ENCODE measurements at regions not wholly inside any gene's neighbourhood (a gene's known extent, or its start where the extent isn't known, plus 50 kb on each side); places are given as distances from the start of the nearest gene placed in this dataset.

DNA sequence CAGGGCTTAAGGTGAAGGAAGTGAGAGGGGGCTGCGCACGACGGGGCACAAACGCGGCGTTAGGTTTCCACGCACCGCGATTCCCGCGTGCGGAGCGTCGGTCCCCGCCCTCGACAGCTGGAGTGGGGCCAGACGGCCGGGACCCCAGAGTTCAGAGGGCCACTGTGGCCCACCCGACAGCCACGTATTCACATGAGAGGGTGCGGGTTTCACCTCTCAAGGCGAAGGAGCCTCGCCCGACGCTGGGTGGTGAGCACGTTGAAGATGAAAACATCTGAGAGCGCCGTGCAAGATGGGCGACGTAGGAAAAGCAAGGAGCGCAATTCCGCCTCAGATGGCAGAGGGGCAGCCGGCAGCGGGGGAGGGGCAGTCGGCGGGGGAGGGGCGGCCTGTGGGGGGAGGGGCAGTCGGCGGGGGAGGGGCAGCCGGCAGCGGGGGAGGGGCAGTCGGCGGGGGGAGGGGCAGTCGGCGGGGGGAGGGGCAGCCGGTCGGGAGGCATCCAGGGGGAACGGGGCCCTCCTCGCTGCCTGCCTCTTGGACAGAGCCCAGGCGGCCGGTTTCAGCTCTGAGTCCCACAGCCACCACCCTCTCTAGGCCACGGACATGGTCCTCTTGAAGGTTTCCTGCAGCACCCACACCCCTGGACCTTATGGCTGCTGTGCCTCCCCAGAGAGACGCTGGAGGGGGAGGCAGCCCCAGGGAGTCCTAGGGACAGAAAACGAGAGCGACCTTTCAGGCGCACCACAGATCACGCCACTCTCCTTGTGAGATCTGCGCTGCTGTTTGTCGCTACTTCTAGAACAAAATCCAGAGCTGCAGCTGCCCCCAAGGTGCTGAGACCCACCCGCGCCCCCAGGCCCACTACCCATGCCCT, 113.7 kb downstream of the DLL1 start:
- DNase-seq, result no peak

- no peak for DNase-seq
Observed at GRCh38 chr6:170176136-170176897, 114.6 kb downstream of the DLL1 start.

DNA sequence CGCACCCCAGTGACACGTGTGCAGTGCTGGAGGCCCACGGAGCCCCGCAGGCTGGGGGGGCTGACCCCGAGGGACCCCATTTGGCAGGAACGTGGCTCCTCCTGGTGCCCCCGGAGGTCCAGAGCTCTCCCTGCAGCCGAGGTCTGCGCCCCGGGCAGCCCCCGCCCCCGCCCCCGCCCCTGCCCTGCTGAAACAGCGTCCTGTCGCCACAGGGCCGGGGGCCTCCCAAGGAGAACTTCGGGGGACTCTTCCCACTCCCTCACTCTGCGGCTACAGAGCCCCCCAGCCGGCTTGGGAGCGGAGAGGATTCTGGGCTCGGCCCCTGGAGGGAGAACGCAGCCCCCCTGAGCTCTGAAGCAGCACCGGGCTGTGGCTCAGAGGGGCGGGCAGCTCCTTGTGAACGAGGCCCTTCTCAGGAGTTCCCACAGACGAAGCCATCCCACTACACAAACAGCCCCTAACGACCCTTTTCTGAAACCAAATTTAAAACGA, 115.2 kb downstream of the DLL1 start:
- DNase-seq, result no peak

DNA sequence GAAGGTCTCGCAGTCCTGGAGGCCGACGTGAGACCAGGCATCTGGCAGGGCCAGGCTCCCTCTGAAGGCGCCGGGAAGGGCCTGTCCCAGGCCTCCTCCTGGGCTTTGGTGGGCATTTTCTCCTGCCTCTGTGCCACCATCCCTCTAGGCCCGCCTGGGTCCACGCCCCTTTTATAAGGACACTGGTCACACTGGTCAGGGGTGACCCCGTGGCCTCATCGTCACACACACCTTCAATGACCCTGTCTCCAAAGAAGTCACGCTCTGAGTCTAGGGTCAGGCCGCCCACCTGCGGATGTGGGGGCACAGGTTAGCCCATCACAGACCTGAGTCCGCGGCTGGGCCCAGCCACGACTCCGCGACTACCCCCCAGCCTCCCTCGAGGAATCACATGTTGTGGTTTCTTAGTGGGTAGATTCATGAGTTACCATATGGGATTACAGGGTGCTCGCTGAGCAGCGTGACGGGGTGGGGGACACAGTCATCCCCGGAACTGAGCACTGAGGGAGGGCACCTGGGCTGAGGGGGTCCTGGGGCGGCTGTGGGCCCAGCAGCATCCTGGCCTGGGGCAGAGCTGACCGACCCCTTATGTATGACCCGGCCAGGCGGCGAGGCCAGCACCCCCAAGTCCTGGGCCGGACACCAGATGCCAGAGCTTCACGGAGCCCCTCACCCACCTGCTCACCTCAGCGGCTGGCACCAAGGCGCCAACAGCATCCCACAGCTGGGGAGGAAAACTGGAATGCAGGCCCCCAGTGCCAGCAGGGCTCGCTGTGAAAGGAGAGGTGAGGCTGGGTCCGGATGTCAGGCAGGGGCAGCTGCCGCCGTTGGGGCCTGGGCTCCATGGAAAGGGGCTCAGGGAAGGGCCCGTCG, 115.9 kb downstream of the DLL1 start:
- DNase-seq, result no peak

- no peak for DNase-seq
Observed at GRCh38 chr6:170174124-170174770, 116.6 kb downstream of the DLL1 start.

GRCh38 chr6:170173335-170173881, 117.5 kb downstream of the DLL1 start:
- DNase-seq, result no peak

GRCh38 chr6:170172825-170173256, 118.0 kb downstream of the DLL1 start:
- no peak for DNase-seq

- DNase-seq, result no peak
Observed at GRCh38 chr6:170172392-170172791, 118.5 kb downstream of the DLL1 start.

- no peak for DNase-seq
Observed at GRCh38 chr6:170167657-170168159, 123.2 kb downstream of the DLL1 start.

DNA sequence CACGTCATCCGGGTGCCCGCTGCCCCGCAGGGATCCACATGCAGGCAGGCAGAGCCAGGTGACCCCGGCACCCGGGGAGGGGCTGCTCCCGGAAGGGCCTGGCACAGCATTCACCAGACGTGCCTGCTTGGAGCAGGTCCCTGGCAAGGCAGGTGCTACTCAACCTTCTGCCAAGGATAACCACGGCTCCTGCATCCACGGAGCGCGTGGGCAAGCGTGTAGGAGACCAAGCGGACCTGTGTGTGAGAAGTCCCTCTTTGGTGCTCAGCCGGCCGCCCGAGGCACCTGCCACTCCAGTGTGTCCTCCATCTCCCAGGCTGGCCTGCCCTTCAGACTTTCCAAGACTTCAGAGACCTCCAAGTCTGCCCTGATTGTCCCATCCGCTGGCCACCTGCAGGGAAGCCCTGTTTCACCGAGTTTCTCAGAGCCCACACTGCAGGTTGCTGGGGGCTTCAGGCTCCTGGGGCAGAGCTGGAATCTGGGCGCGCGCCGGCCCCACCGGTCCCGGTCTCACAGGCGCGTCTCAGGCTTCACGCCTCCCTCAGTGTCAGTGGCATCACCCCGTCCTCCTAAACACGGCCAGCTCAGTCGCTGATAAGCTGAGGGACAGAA, 124.3 kb downstream of the DLL1 start:
- no peak for DNase-seq

DNA sequence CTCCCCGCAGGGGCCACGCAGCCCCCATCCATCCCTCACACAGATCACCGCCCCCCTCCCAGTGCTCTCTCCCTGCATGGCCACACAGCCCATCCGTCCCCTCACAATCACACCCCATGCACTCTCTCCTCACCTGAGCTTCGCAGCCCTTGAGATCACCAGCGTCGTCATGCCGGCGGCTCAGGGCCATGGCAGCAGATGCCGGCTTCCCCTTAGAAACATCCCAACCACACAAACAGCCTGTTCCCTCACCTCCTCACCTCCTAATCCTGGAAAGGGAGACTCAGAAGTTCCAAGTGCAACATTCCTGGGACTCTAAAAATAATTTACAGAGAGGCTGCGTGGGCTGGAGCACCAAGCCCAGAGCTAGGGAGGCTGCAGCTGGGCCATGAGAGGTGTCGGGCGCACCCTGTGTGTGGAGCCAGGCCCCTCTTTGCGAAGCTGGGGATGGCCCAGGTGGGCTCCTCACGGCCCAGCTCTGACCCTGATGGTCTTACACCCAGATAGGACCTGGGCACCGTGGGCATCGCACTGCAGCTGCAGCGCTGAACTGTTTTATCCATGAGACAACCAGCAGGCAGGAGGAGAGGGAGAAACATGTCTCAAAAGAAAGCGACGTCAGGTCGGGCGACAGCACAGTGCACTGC, 125.3 kb downstream of the DLL1 start:
- no peak for DNase-seq

DNA sequence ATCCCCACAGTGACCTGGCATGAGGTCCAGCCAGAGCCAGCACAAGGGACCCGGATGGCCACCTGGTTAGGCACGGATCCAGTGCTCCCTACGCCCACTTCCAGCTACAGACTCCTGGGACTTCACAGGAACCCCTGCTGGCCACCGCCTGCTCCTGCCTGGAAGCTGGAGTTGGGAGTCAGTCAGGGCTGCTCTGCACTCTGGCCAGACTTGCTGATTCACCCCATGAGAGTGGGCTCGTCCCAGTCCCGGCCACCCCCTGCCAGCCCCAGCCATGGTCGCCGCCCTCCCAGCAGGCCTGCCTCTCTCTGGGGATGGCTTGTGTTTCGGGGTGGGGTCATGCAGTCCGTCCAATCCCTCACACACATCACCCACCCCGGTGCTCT, 125.8 kb downstream of the DLL1 start:
- no peak for DNase-seq

DNA sequence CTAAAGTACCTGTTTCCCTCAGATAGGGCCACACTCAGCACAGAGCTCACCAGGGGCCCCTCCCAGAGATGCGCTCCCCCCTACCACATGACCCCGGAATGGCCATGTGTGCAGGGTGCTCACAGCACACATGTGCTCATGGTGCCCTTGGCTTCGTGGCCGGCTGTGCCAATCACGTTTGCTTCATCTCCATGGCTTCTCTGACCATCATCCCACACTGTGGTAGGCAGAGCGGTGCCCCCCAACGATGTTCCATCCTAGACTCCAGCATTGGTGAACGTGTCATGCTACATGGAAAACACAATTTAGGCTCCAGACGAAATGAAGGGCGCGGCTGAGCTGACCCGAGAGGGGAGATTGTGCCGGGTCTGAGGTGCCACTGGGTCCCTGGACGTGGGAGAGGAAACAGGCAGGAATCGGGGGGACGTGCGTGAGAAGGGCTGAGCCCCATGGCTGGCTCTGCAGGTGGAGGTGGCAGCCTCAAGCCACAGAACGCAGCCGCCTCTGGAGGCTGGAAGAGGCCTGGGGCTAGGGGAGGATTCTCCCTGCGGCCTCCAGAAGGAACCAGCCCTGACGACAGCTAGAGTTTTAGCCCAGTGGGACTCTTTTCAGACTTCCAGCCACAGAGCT, 126.5 kb downstream of the DLL1 start:
- no peak for DNase-seq

DNA sequence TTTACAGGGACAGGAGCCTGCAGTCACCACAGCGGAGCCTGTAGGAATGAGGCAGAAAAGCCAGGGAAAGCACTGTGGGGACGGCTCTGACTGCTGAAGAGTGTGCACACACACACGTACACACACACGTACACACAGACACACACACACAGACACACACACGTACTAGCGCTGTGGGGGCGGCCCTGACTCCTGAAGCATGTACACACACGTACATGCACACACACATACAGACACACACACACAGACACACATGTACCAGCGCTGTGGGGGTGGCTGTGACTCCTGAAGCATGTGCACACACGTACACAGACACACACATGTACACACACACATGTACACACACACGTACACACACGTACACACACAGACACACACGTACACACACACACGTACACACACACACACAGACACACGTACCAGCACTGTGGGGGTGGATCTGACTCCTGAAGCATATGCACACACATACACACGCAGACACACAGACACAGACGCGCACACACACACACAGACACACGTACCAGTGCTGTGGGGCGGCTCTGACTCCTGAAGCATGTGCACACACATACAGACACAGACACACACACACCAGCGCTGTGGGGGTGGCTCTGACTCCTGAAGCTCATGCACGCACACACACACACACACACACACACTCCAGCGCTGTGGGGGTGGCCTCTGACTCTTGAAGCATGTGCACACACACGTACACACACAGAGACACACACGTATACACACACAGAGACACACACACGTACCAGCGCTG, 127.3 kb downstream of the DLL1 start:
- DNase-seq, result no peak

GRCh38 chr6:170162775-170163404, 128.0 kb downstream of the DLL1 start:
- no peak for DNase-seq

DNA sequence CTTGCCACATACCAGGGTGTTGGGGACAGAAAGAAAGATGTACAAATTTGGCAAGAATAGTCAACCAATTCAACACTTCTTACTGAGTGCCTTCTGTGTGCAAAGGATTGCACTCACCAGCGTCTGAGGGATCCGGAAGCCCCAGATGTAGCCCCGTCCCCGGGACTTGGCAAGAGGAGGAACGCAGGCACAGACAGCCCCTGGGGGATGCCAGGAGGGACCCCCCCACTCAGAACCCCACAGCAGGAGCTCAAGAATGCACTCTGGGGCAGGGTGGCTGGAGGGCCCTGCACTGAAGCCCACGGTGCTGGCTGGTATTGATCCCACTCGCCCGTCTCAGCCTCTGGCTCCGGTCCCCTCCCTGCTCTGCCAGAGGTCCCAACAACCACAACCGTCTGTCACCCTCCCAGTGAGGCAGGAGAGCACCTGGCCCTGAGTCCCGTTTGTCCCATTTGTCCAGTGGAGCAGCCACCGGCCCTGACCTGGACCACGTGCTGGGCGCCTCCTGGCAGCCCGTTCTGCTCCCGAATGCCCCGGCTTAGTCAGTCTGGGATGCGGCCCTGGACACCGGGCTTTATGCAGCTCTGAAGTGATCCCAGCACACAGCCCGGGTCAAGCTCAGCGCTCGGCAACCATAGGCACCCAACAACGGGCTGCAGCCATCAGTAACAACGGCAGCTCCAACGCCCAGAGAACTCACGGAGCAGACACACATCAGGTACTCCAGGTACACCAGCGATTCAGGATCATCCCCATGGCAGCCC, 128.7 kb downstream of the DLL1 start:
- DNase-seq, result no peak

DNA sequence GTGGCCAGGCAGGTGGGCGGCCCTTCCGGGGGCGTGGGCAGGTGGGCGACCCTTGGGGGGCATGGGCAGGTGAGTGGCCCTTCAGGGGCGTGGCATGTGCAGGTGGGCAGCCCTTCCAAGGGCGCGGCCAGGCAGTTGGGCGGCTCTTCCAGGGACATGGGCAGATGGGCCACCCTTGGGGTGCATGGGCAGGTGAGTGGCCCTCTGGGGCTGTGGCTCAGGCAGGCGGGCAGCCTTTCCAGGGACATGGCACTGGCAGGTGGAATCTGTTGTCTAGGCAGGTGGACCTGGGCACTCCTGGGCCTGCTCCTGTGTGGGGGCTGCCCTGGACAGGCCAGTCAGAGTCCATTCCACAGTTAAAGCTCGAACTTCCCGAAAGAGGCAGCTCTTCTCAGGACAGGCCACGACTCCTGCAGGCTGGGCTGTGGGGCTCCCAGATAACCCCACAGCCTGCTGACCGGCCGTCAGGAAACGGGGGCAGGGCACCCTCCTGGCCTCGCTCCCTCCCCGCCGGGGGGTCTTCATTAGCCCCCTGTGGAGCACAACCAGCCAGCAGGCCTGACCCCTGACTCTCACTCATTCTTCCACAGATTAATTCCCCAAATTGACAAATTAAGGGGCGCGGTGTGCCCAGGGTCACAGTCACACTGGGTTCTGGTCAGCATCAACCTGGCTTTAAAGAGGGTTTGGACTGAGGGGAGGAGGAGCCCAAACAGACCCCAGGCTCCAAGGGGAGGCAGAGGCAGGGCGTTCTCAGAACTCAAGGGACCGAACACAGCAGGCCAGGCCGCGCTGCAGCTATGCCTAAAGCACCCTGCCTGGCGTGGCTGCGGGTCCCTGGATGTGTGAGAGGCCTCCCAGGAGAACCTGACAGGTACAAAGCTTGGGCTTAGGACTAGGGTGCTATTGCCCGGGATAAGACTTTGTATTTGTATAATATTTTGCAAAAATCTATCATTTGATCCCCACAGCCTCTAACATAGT, 130.0 kb downstream of the DLL1 start:
- no peak for DNase-seq

All from stimulated activated CD4-positive, alpha-beta T cell treated with anti-CD3 and anti-CD28 coated beads, Interleukin-2, amount 100 ng/mL, for 48 hours (primary cell).